Neuronal stem cell (in vitro differentiated cells): ENCODE measurements at regions not wholly inside any gene's neighbourhood (a gene's known extent, or its start where the extent isn't known, plus 50 kb on each side); places are given as distances from the start of the nearest gene placed in this dataset.

Source experiments
- DNase-seq: peaks from one replicate; pipeline ENCODE4 v3.0.0-alpha.2; 2013; ENCODE audit warnings: low spot score
- H2AFZ ChIP-seq: one replicate; pipeline ENCODE4 v1.6.1; 2013; ENCODE audit warnings: mild to moderate bottlenecking, low read length, inconsistent platforms
- H2AK5ac ChIP-seq: 2 replicates; pipeline ENCODE4 v1.6.1; 2013; ENCODE audit warnings: low read depth, mild to moderate bottlenecking, inconsistent platforms, low read length, moderate library complexity, mixed read lengths
- H2BK120ac ChIP-seq: 2 replicates; pipeline ENCODE4 v1.6.1; 2013; ENCODE audit warnings: low read depth, mild to moderate bottlenecking, inconsistent platforms, low read length, moderate library complexity, mixed read lengths
- H2BK12ac ChIP-seq: one replicate; pipeline ENCODE4 v1.6.1; 2013; ENCODE audit warnings: low read length, inconsistent platforms
- H2BK15ac ChIP-seq: 2 replicates; pipeline ENCODE4 v1.6.1; 2013; ENCODE audit warnings: mild to moderate bottlenecking, low read length, inconsistent platforms, mixed read lengths
- H2BK5ac ChIP-seq: one replicate; pipeline ENCODE4 v1.6.1; 2013; ENCODE audit warnings: inconsistent platforms, mild to moderate bottlenecking, low read length, moderate library complexity
- H3K14ac ChIP-seq: one replicate; pipeline ENCODE4 v1.6.1; 2013; ENCODE audit warnings: low read length, inconsistent platforms
- H3K18ac ChIP-seq: 2 replicates; pipeline ENCODE4 v1.6.1; 2013; ENCODE audit warnings: low read length, inconsistent platforms
- H3K23ac ChIP-seq: 2 replicates; pipeline ENCODE4 v1.6.1; 2013; ENCODE audit warnings: low read depth, mild to moderate bottlenecking, mixed read lengths, low read length, inconsistent platforms; ENCODE audit not compliant: poor library complexity
- H3K27ac ChIP-seq: replicated peaks from 3 replicates; pipeline ENCODE4 v1.5.1; 2013; ENCODE audit warnings: low read length, inconsistent platforms
- H3K27me3 ChIP-seq, 3 experiments: 2 replicates each; pipeline ENCODE4 v1.6.1; 2013; ENCODE audit warnings: low read length in 3 of 3, mild to moderate bottlenecking in 2 of 3, inconsistent platforms in 1 of 3, low read depth in 1 of 3, mixed read lengths in 1 of 3, moderate library complexity in 1 of 3; ENCODE audit not compliant: control insufficient read depth in 3 of 3, insufficient read depth in 3 of 3
- H3K36me3 ChIP-seq, 2 donors: replicated peaks in 1 of 2; 2 replicates each; pipeline ENCODE4 v1.6.1; 2013; ENCODE audit warnings: low read length in 2 of 2; ENCODE audit not compliant: control insufficient read depth in 2 of 2, insufficient read depth in 2 of 2
- H3K4ac ChIP-seq: 2 replicates; pipeline ENCODE4 v1.6.1; 2013; ENCODE audit warnings: inconsistent platforms, mild to moderate bottlenecking, low read length, moderate library complexity
- H3K4me1 ChIP-seq, 2 donors: 1 replicate in 1 of 2; 2 replicates in 1 of 2; pipeline ENCODE4 v1.6.1; 2013; ENCODE audit warnings: low read length in 2 of 2, low read depth in 1 of 2; ENCODE audit not compliant: control insufficient read depth in 2 of 2, insufficient read depth in 1 of 2
- H3K4me2 ChIP-seq: one replicate; pipeline ENCODE4 v1.6.1; 2013; ENCODE audit warnings: mild to moderate bottlenecking, low read length, inconsistent platforms; ENCODE audit not compliant: insufficient read depth, poor library complexity, severe bottlenecking
- H3K4me3 ChIP-seq, 2 donors: 2 replicates each; pipeline ENCODE4 v1.5.1; 2013; ENCODE audit warnings: low read length in 2 of 2, mild to moderate bottlenecking in 2 of 2, inconsistent platforms in 1 of 2, moderate library complexity in 1 of 2
- H3K79me1 ChIP-seq: one replicate; pipeline ENCODE4 v1.6.1; 2013; ENCODE audit warnings: low read depth, mild to moderate bottlenecking, inconsistent platforms, low read length, moderate library complexity
- H3K9ac ChIP-seq: one replicate; pipeline ENCODE4 v1.6.1; 2013; ENCODE audit warnings: mild to moderate bottlenecking, low read depth, low read length, inconsistent platforms; ENCODE audit not compliant: poor library complexity
- H3K9me3 ChIP-seq, 2 donors: replicated peaks in 1 of 2; 2 replicates each; pipeline versions ENCODE3 to v1.6.1; 2013; ENCODE audit warnings: low read length in 2 of 2, mild to moderate bottlenecking in 2 of 2, inconsistent platforms in 1 of 2, low read depth in 1 of 2, mixed read lengths in 1 of 2, moderate library complexity in 1 of 2; ENCODE audit not compliant: control insufficient read depth in 2 of 2, insufficient read depth in 1 of 2
- H4K8ac ChIP-seq: one replicate; pipeline ENCODE4 v1.6.1; 2013; ENCODE audit warnings: low read depth, mild to moderate bottlenecking, inconsistent platforms, low read length, moderate library complexity
- H4K91ac ChIP-seq: one replicate; pipeline ENCODE4 v1.6.1; 2013; ENCODE audit warnings: low read length, low read depth, mild to moderate bottlenecking, inconsistent platforms; ENCODE audit not compliant: poor library complexity
- WGBS, 2 donors: extraction: QIAGEN DNeasy Blood & Tissue Kit; methylation state at CpG; one replicate each; pipeline ENCODE4 v1.1.7; 2013; ENCODE audit warnings: missing lambda C conversion rate in 2 of 2, mixed read lengths in 1 of 2; ENCODE audit not compliant: insufficient read length in 2 of 2, insufficient replicate concordance in 1 of 2; ENCODE audit errors: extremely low coverage in 2 of 2; 5-methylcytosine and 5-hydroxymethylcytosine counted together

DNA sequence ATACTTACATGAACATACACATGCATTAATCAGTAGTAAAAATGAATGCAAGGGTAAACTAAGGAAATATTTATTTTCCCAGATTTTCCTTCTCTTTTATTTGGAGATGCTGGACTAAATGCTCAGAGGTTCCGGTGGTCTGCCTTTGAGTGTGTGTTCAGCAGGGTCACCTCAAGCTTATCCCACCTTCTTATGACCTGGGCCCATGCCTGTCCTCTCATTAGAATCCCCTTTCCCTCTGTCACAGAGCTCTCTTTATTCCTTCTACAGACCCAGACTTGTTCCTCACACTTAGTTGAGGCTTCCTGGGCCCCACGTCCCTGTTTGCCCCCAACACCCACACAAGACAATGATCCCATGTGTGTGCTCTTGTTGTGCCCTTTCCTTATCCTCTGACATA, 61.6 kb upstream of the TOP3B start:
- Histone ChIP-seq H2BK12ac (no peak overlapping the region), H3K4me1 (peaks cover 2 to 10% of the 10 kb centered on the region in 2 donors), H3K79me1 (no peaks in the 10 kb centered on the region), H3K18ac (no peak overlapping the region), H2AFZ (no peak overlapping the region), H4K8ac (no peak overlapping the region), H3K27ac (no peak overlapping the region), H3K4me2 (no peak overlapping the region), H3K23ac (peak overlapping the region; percentile 50), H2AK5ac (no peak overlapping the region), H3K4me3 (no peak overlapping the region), H4K91ac (no peak overlapping the region), H2BK15ac (no peak overlapping the region), H3K9ac (no peak overlapping the region), H3K36me3 (no peaks in the 10 kb centered on the region), H3K9me3 (no peaks in the 10 kb centered on the region), H3K27me3 (peaks cover 0 to 20% (median 5%) of the 10 kb centered on the region in 3 experiments), H2BK120ac (no peak overlapping the region), H3K14ac (no peak overlapping the region), H2BK5ac (no peak overlapping the region), H3K4ac (no peak overlapping the region)
- no CpG with 5 or more reads among the region's 2 CpGs for WGBS, 2 donors
- DNase-seq: no peak

DNA sequence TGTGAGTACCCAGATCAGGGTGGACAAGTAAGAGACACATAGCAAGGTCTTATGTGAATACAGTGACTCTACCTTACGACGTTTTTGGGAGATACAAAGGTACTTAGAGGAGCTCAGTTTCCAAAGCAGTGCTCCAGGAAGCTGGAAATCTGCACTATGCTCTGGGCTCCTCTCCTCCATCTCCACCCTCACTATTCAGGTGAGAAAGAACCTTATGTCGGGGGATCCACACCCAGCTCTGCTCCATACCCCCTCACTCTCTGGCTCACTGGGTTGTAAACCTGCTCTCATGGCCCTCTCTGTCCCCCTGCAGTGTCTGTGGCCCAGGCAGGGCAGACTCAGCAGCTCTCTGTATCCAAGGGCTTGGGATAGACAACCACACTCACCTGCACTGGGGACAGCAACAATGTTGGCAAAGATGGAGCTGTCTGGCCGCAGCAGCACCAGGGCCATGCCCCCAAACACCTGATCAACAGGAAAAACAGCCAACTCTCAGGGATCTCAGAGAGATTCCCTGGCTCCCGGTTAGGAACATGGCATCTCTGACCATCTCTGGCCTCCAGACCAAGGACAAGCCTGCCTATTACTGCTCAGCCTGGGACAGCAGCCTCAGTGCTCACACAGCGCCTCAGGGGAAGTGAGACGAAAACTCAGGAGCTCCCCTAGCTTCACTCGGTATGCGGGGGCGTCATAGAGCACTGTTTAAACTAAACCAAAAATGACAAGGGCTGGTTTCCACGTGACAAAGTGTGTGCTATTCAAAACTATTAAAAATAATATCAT, 60.9 kb upstream of the TOP3B start:
- H2BK12ac ChIP-seq: no peak overlapping the region
- no peak overlapping the region for H2AK5ac ChIP-seq
- peak overlapping the region; percentile 27 for H2AFZ ChIP-seq
- WGBS, 2 donors: no CpG with 5 or more reads among the region's 11 CpGs
- no peak overlapping the region for H3K4me2 ChIP-seq
- no peaks in the 10 kb centered on the region for H3K79me1 ChIP-seq
- H3K9me3 ChIP-seq: no peaks in the 10 kb centered on the region
- no peak overlapping the region for H3K9ac ChIP-seq
- H4K8ac ChIP-seq: no peak overlapping the region
- H3K4ac ChIP-seq: no peak overlapping the region
- no peak overlapping the region for H2BK120ac ChIP-seq
- no peak overlapping the region for H2BK5ac ChIP-seq
- peak overlapping the region; percentile 14 for H3K23ac ChIP-seq
- no peak overlapping the region for H4K91ac ChIP-seq
- peaks cover 2 to 15% of the 10 kb centered on the region in 2 donors for H3K4me1 ChIP-seq
- H3K14ac ChIP-seq: peak overlapping the region; percentile 47
- H3K36me3 ChIP-seq: no peaks in the 10 kb centered on the region
- peaks cover 0 to 22% (median 5%) of the 10 kb centered on the region in 3 experiments for H3K27me3 ChIP-seq
- H3K27ac ChIP-seq: no peak overlapping the region
- H2BK15ac ChIP-seq: no peak overlapping the region
- DNase-seq: no peak
- no peak overlapping the region for H3K4me3 ChIP-seq
- no peak overlapping the region for H3K18ac ChIP-seq

DNA sequence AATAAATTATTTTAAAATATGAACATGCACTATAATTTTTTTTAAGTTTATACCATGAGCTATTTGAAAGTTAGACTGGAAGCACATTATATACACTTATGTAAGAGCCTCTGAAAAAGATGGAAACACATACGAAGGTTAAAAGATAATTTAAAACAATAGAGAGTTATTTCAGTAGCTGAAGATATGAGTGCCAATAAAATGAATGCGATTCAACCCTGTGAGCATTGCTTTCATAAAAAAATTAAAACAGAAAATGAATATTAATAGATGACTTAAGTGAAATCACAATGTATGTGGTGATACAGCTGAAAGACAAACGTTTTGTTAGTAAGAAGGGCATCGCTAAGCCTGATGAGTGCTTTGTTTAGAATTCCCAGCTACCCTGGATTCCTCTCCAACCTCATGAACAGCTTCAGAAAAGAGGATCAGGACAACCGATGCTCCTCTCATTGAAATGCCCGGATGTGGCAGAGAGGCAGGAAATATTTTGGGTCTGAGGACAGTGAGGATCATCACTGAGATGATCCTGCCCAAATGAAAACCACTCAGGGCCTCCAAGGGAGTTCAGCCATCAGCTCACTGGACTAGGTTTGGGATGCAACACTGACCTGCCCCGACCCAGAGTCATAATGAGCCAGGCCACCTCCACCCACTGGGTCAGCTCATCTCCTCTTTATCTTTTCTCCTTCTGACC, 60.2 kb upstream of the TOP3B start:
- no peak overlapping the region for H2BK15ac ChIP-seq
- no peak for DNase-seq
- H3K27ac ChIP-seq: no peak overlapping the region
- no peaks in the 10 kb centered on the region for H3K9me3 ChIP-seq
- H2AFZ ChIP-seq: no peak overlapping the region
- H3K23ac ChIP-seq: no peak overlapping the region
- no peak overlapping the region for H2BK12ac ChIP-seq
- H3K9ac ChIP-seq: no peak overlapping the region
- H3K79me1 ChIP-seq: no peaks in the 10 kb centered on the region
- H3K18ac ChIP-seq: no peak overlapping the region
- no peak overlapping the region for H2BK120ac ChIP-seq
- H3K4me3 ChIP-seq: no peak overlapping the region
- no CpG with 5 or more reads among the region's 7 CpGs for WGBS, 2 donors
- no peak overlapping the region for H3K4me2 ChIP-seq
- H3K4ac ChIP-seq: no peak overlapping the region
- peaks cover 6 to 19% of the 10 kb centered on the region in 2 donors for H3K4me1 ChIP-seq
- H3K14ac ChIP-seq: no peak overlapping the region
- no peak overlapping the region for H2AK5ac ChIP-seq
- H4K8ac ChIP-seq: no peak overlapping the region
- no peak overlapping the region for H4K91ac ChIP-seq
- peaks cover 0 to 20% (median 3%) of the 10 kb centered on the region in 3 experiments for H3K27me3 ChIP-seq
- H3K36me3 ChIP-seq: no peaks in the 10 kb centered on the region
- no peak overlapping the region for H2BK5ac ChIP-seq

DNA sequence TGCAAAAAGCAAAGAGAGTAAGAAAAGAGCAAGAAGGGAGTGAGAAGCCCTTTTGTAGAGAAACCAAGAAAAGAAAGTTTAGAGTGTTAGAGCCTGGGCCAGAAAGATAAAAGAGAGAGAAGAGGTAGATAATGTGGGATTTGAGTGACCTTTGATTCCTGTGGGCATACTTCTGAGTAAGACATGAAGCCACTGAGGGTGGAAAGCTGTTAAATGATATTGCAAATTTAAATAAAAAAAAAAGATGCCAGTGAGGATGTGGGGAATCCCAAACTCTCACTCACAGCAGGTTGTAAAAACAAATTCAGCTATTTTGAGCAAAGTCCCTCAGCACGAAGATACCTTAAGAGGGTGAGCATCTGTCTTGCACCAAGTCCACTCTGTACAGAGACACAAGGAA, 59.4 kb upstream of the TOP3B start:
- Histone ChIP-seq H4K8ac (no peak overlapping the region), H3K9me3 (no peaks in the 10 kb centered on the region), H2BK120ac (no peak overlapping the region), H3K4me3 (no peak overlapping the region), H3K14ac (no peak overlapping the region), H2BK15ac (no peak overlapping the region), H3K36me3 (no peaks in the 10 kb centered on the region), H3K27ac (no peak overlapping the region), H3K9ac (no peak overlapping the region), H2AK5ac (no peak overlapping the region), H3K23ac (no peak overlapping the region), H2BK12ac (no peak overlapping the region), H3K4ac (no peak overlapping the region), H3K4me2 (no peak overlapping the region), H2AFZ (peak overlapping the region; percentile 36), H2BK5ac (no peak overlapping the region), H4K91ac (no peak overlapping the region), H3K18ac (no peak overlapping the region), H3K4me1 (peaks cover 10 to 22% of the 10 kb centered on the region in 2 donors), H3K79me1 (no peaks in the 10 kb centered on the region), H3K27me3 (peaks cover 0 to 20% (median 0%) of the 10 kb centered on the region in 3 experiments)
- no peak for DNase-seq
- WGBS, 2 donors: no CpG with 5 or more reads among the region's 1 CpG
